Loucy (cell line): ENCODE measurements at regions not wholly inside any gene's neighbourhood (a gene's known extent, or its start where the extent isn't known, plus 50 kb on each side); places are given as distances from the start of the nearest gene placed in this dataset.

Experiments used
- H2AFZ ChIP-seq: fragments of 200-600 bp; sonication (generic); 2 replicates; pipeline ENCODE4 v1.6.0; 2016; ENCODE audit warnings: antibody characterized with exemption, mild to moderate bottlenecking, low read length, moderate library complexity
- H3F3A ChIP-seq: fragments of 200-600 bp; 2 replicates; pipeline ENCODE4 v1.6.0; 2016; ENCODE audit warnings: antibody characterized with exemption, low read depth, mild to moderate bottlenecking
- H3K27me3 ChIP-seq: fragments of 200-600 bp; sonication (generic); 2 replicates; pipeline ENCODE4 v1.6.1; 2014; ENCODE audit warnings: low read length, mild to moderate bottlenecking; ENCODE audit not compliant: insufficient read depth, poor library complexity, severe bottlenecking
- H3K36me3 ChIP-seq: fragments of 200-600 bp; sonication (generic); 2 replicates; pipeline ENCODE4 v1.6.1; 2016; ENCODE audit warnings: low read length; ENCODE audit not compliant: insufficient read depth
- H3K4me1 ChIP-seq: fragments of 200-600 bp; sonication (generic); 2 replicates; pipeline ENCODE4 v1.5.1; 2014; ENCODE audit warnings: low read length, mild to moderate bottlenecking; ENCODE audit not compliant: insufficient read depth, poor library complexity, severe bottlenecking
- H3K4me2 ChIP-seq: fragments of 200-600 bp; sonication (generic); 2 replicates; pipeline ENCODE4 v1.6.0; 2014; ENCODE audit warnings: antibody characterized with exemption, low read length, low read depth, mild to moderate bottlenecking; ENCODE audit not compliant: poor library complexity, severe bottlenecking
- H3K4me3 ChIP-seq: fragments of 200-600 bp; sonication (generic); 2 replicates; pipeline ENCODE4 v1.5.1; 2014; ENCODE audit warnings: low read length, mild to moderate bottlenecking, mixed read lengths; ENCODE audit not compliant: poor library complexity, severe bottlenecking
- H3K79me2 ChIP-seq: fragments of 200-600 bp; sonication (generic); 2 replicates; pipeline ENCODE4 v1.6.1; 2014; ENCODE audit warnings: low read length; ENCODE audit not compliant: insufficient read depth
- H3K9ac ChIP-seq: fragments of 200-600 bp; sonication (generic); 2 replicates; pipeline ENCODE4 v1.6.0; 2014; ENCODE audit warnings: mild to moderate bottlenecking, low read depth, low read length, moderate library complexity; ENCODE audit not compliant: poor library complexity, severe bottlenecking
- H3K9me2 ChIP-seq: fragments of 200-600 bp; sonication (generic); replicated peaks from 2 replicates; pipeline ENCODE4 v1.6.1; 2016; ENCODE audit warnings: low read depth, low read length, mixed read lengths
- H3K9me3 ChIP-seq: fragments of 200-600 bp; sonication (generic); 2 replicates; pipeline ENCODE4 v1.6.1; 2014; ENCODE audit warnings: mild to moderate bottlenecking, antibody characterized with exemption, low read length, low read depth; ENCODE audit not compliant: insufficient read depth
- H4K20me1 ChIP-seq: fragments of 200-600 bp; sonication (generic); 2 replicates; pipeline ENCODE4 v1.6.0; 2014; ENCODE audit warnings: antibody characterized with exemption, low read length, mild to moderate bottlenecking; ENCODE audit not compliant: insufficient read depth, poor library complexity, severe bottlenecking
- CTCF ChIP-seq: fragments of 200-600 bp; sonication (generic); conservative IDR thresholded peaks from 2 replicates; pipeline ENCODE4 v1.5.1; 2014; ENCODE audit warnings: mild to moderate bottlenecking, antibody characterized with exemption, low read length
- EZH2phosphoT487 ChIP-seq: fragments of 200-600 bp; IDR thresholded peaks from 2 replicates; pipeline ENCODE4 v1.6.1; 2018; ENCODE audit warnings: antibody characterized with exemption, mild to moderate bottlenecking, moderate library complexity, borderline replicate concordance

DNA sequence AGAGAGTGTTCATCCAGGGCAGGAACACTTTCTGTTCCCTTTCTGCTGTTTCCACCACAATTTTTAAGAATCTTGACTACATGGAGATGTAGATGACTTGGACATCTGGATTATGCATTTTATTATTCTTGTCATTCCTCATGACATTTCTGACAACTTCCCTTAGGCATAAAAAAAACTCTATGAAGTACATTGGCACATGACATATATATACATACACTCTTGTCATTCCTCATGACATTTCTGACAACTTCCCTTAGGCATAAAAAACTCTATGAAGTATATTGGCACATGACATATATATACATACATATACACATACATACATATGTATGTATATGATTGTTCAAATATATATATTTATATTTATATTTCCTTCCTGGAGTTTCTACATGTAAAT, 531.5 kb downstream of the COL12A1 start:
- Histone ChIP-seq H3K4me3 (no peak overlapping the region), H2AFZ (no peak overlapping the region)

DNA sequence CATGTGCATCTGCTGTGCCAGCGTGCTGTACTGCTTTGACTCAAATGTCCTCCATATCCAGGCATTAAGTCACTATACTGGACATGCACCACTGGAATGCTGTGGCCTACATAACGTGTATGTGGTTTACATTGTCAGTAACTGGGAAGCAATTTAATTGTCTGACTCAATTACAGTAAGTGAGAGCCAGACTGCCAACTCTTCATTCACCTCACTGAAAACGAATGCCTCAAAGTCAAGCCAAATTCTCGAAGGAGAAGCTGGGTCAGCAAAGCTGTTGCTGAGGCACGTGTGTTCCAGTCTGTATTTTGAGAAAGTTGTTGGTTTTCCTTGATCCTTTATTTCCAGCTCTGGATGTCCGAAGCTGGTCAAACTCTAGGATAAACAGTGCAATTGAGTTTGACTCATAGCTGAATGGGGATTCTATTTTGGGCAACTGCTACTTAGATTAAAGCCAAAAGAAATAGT, 534.3 kb downstream of the COL12A1 start:
- Histone ChIP-seq H3K27me3 (no peaks in the 10 kb centered on the region), H3K4me1 (no peaks in the 10 kb centered on the region), H3K4me2 (no peak overlapping the region), H3K79me2 (no peaks in the 10 kb centered on the region), H3K9ac (no peak overlapping the region), H3K9me2 (no peaks in the 10 kb centered on the region), H4K20me1 (no peaks in the 10 kb centered on the region), H3K4me3 (no peak overlapping the region), H3K9me3 (no peaks in the 10 kb centered on the region), H3F3A (no peaks in the 10 kb centered on the region), H2AFZ (no peak overlapping the region), H3K36me3 (no peaks in the 10 kb centered on the region)
- no peak for TF ChIP-seq EZH2phosphoT487

More for the DNA sequence above, 531.5 kb downstream of the COL12A1 start:
- H3K36me3 ChIP-seq = no peaks in the 10 kb centered on the region
- H3K9ac ChIP-seq = no peak overlapping the region
- H3K79me2 ChIP-seq = no peaks in the 10 kb centered on the region
- no peaks in the 10 kb centered on the region for H3K9me3 ChIP-seq
- no peaks in the 10 kb centered on the region for H4K20me1 ChIP-seq
- no peaks in the 10 kb centered on the region for H3F3A ChIP-seq
- no peaks in the 10 kb centered on the region for H3K27me3 ChIP-seq
- no peaks in the 10 kb centered on the region for H3K4me1 ChIP-seq
- no peak overlapping the region for H3K4me2 ChIP-seq
- H3K9me2 ChIP-seq = no peaks in the 10 kb centered on the region
- TF ChIP-seq CTCF (no peak), EZH2phosphoT487 (no peak)

- Histone ChIP-seq H3K4me2 (no peak overlapping the region), H3K4me3 (no peak overlapping the region), H3F3A (no peaks in the 10 kb centered on the region), H3K36me3 (no peaks in the 10 kb centered on the region), H3K27me3 (no peaks in the 10 kb centered on the region), H3K9ac (no peak overlapping the region), H3K4me1 (no peaks in the 10 kb centered on the region), H2AFZ (no peak overlapping the region), H3K9me2 (no peaks in the 10 kb centered on the region), H4K20me1 (no peaks in the 10 kb centered on the region), H3K79me2 (no peaks in the 10 kb centered on the region), H3K9me3 (no peaks in the 10 kb centered on the region)
- no peak for TF ChIP-seq CTCF
- TF ChIP-seq EZH2phosphoT487 = no peak
These were observed 547.5 kb downstream of the COL12A1 start for GRCh38 chr6:74658391-74658790.

DNA sequence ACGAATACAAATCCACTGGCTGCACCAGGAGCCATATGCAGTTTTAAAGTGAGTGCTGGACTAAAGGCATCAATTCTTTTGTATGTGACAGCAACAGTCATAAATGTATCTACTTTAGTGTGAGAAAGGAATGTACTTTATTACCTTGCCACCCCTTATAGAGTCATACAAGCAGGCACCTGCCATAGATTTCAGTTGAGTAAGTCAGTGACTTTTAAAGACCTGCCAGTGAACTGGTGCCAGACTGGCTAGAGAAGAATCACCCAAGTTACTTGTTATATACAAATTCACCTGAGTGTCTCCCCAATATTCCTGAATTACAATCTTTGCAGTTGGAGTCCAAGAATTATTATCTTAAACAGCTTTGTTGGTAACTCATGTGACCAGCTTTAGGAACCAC, 547.9 kb downstream of the COL12A1 start:
- no peaks in the 10 kb centered on the region for H3K9me3 ChIP-seq
- no peaks in the 10 kb centered on the region for H3K79me2 ChIP-seq
- no peaks in the 10 kb centered on the region for H3K27me3 ChIP-seq
- H3K4me3 ChIP-seq = no peak overlapping the region
- no peaks in the 10 kb centered on the region for H3F3A ChIP-seq
- H3K9me2 ChIP-seq = no peaks in the 10 kb centered on the region
- no peaks in the 10 kb centered on the region for H3K36me3 ChIP-seq
- no peaks in the 10 kb centered on the region for H4K20me1 ChIP-seq
- TF ChIP-seq EZH2phosphoT487 (no peak), CTCF (no peak)
- no peak overlapping the region for H3K9ac ChIP-seq
- H3K4me1 ChIP-seq = no peaks in the 10 kb centered on the region
- no peak overlapping the region for H2AFZ ChIP-seq
- no peak overlapping the region for H3K4me2 ChIP-seq
